Left lobe of liver (tissue), 2 donors: ENCODE measurements at regions not wholly inside any gene's neighbourhood (a gene's known extent, or its start where the extent isn't known, plus 50 kb on each side); places are given as distances from the start of the nearest gene placed in this dataset.

ENCODE experiments used
- ATAC-seq: fragments of 200-7000 bp; cut with Tn5 transposase; one replicate; pipeline ENCODE4 v1.9.1; 2020; ENCODE audit warnings: mild to moderate bottlenecking, moderate library complexity
- DNase-seq: peaks from one replicate; pipeline ENCODE4 v3.0.0-alpha.2; 2020; ENCODE audit warnings: low spot score
- donor health status: DM: no; HTN: no; CAD: no; lungs with moderate emphysema.
- donor health status: DM: no; HTN: yes; CAD: no.

- ATAC-seq = no peak
- DNase-seq = no peak
Observed at GRCh38 chr16:64425381-64425780, 696.5 kb downstream of the CDH11 start.

- no peak for ATAC-seq
- no peak for DNase-seq
Observed at GRCh38 chr16:64422259-64422658, 699.6 kb downstream of the CDH11 start.

GRCh38 chr16:64421515-64421914 lies 700.3 kb downstream of the CDH11 start:
- ATAC-seq (no peak), DNase-seq (no peak)

DNA sequence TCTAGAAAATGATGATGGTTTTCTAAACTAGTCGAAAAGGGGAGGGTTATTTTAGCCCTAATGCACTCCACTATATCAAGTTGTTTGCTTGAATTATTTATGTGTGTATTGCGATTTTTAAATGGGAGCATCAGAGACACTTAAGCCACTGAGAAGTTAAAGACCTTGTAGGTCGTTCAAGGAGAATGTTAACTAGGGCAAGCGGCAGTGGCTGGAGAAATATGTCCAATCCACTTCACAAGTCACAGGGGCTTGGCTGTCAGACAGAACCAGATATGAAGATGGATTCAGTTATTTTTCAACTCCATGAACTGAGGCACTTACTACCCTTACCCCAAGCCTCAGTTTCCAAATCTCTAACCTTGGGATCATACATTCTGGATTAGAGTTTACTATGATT lies 702.0 kb downstream of the CDH11 start:
- ATAC-seq (no peak), DNase-seq (no peak)

DNA sequence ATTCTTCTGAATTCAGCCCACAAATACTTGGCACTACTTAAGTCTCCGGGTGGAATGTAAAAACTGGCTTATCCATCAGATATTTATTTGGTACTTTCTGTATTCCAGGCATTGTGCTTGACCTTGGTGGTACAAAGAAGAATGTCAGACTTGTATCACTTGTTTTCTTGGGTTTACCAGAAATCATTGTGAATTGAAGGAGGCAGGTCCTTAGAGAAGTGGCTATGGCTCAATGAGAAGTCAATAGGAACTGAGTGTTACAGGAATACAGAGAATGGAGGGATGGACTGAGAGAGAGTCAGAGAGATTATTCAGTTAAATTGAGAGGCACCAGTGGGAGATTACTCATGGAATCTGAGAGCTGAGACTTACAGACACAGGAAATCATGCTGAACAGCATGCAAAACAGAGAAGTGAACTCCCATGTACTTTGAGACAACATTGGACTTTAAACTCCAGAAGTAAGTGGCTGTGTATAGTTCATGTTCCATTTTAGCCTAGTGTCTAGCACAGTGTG lies 704.1 kb downstream of the CDH11 start:
- DNase-seq = no peak
- no peak for ATAC-seq

DNA sequence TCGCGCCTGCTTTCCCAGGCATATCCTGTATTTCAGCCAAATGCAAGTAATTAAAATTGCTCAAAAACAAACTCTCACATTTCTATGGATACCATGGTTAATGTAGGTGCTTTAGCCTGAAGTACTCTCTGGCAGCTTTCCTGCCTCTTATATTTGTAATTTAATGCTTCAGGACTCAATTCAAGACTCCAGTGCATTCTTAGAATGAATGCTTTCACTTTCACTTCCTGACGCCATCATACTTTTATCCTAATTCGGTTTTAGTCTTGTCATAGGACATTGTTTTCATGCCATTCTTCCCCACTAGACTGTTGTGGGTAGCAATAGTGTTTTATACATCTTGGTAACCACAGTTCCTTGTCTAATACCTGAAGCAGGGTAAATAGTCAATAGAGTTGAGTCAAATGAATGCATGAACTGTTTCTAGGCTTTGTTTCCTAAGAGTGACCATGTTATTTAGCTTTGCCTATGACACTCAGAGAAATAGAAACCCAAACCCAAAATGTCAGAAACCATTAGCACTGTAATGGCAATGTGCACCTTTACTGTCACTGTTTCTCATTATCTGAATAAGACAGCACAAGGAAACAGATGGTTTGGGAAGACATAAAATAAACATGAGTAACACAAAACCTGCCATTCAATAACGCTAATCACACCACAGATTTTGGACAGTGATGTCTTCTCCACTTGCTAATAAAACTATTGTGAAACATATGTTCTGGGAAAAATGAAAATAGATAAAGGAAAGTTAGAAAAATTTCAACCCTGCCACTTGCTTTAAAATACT lies 705.5 kb downstream of the CDH11 start:
- ATAC-seq = peak; percentile 47
- no peak for DNase-seq

DNA sequence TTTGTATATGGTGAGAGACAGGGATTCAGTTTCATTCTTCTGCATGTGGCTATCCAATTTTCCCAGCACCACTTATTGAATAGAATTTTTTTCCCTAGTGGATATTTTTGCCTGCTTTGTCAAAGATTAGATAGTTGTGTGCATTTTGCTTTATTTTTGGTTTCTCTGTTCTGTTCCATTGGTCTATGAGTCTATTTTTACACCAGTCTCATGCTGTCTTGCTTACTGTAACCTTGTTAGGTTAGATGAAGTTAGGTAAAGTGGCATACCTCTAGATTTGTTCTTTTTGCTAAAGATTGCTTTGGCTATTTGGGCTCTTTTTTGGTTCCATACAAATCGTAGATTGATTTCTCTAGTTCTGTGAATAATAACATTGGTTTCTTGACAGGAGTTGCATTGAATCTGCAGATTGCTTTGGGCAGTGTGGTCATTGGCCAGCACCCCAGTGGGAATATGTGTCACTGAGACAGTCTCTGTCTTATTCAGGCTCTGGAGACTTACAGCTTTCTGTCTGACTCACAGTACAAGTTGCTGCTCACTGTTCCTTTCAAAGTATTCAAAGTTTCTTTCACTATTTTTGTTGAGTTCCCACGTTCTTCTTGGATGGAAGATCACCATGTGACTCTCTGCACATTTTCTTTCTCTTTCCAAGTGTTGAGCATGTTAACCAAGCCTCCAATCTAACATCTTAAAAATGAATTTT lies 709.1 kb downstream of the CDH11 start:
- ATAC-seq (no peak), DNase-seq (no peak)

DNA sequence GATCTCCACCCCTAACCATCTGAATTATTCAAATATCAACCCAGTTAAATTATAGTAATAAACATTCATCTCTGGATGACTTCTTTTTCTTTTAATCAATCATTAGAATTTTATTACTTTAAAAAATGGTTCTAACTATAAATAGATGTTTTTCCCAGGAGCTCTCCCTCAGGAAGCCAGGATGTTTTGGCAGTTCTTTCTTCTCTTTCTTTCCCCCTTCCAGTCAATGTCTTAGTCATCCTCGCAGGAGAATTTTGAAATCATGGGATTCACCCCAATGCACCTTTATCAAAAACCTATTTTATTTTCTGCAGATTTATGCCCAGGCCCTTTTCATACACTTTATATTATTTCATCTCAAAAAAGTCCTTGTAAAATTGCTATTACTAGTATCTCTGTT lies 711.6 kb downstream of the CDH11 start:
- DNase-seq = no peak
- ATAC-seq = no peak

DNA sequence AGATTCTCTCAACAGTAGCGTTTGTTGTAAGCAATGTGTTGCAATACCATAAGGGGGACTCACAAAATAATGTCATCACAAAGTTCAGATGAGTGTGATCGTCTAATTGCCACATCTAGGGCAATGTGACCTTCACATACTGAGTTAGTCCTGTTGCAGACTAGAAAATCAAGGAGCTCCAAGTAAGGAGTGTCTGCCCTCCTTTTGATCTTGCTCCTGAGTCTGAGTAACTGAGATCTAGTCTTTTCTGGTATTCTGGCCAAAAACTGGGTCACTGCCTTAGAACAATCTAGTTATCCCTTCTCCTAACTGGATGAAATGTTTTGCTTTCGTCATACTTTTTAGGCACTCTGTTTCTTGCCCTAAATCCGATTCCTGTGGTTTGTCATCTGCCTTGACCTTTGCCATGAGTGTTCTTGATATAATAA lies 712.1 kb downstream of the CDH11 start:
- ATAC-seq (no peak), DNase-seq (no peak)

DNA sequence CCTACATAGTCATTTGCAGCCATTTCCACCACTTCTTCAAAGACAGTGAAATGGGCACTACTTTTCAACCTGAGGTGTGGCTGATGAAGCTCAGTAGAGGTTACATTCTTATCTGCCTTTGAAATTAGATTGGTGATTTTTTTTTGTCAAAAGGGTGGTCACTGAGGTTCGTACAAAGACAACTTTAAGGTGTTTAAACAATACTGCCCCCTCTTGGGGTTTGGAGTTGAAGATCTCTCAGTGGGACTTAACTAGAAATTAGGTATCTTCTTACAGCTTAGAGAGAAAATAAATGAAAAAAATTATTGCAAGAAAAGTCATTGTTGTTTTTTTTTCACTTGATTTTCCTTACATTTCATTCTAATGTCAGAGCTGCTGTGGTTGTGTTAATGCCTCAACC lies 713.2 kb downstream of the CDH11 start:
- no peak for DNase-seq
- no peak for ATAC-seq

GRCh38 chr16:64406770-64407181 lies 715.1 kb downstream of the CDH11 start:
- ATAC-seq = no peak
- no peak for DNase-seq

GRCh38 chr16:64403352-64403751 lies 718.5 kb downstream of the CDH11 start:
- DNase-seq = no peak
- ATAC-seq = no peak

GRCh38 chr16:64398793-64399192 lies 723.1 kb downstream of the CDH11 start:
- no peak for DNase-seq
- ATAC-seq = no peak

DNA sequence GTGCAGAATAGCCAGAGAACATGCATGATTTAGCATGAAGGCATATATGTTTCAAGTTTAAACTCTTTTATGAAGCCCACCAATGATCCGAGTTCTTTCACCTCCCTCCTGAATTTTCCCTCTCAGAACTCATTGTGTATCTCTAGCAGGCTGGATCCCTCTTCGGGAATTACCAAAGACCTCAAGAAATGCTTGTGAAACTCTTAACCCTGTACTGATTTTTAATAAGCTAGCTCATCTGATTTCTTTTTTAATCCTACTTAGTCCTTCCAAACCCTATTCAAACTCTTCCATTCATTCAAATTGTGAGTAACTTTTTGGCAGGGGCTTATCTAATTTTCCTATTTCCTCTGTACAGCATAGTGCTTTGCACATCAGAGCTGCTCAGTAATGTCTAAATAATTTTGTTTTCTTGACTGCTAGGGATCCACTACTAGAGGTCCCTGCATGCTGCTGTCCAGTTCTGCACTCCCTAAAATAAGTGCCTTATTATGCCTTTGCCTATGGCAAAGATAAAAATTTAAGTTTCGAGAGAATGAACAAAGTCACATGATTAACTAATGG lies 723.8 kb downstream of the CDH11 start:
- ATAC-seq (no peak), DNase-seq (no peak)

DNA sequence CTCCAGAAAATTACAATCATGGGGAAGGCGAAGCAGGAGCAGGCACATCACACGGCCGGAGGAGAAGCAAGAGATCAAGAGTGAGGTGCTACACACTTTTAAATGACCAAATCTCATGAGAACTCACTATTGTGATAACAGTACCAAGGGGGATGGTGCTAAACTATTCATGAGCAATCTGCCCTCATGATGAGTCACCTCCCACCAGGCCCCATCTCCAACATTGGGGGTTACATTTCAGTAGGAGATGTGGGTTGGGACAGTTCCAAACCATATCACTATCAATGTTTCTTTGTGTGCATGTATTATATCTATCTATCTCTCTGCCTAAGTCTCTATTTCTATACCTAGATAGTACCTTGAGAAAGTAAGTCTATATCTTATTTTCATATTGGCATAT lies 724.8 kb downstream of the CDH11 start:
- ATAC-seq = no peak
- DNase-seq = no peak

GRCh38 chr16:64394061-64394460 lies 727.8 kb downstream of the CDH11 start:
- ATAC-seq = no peak
- no peak for DNase-seq

DNA sequence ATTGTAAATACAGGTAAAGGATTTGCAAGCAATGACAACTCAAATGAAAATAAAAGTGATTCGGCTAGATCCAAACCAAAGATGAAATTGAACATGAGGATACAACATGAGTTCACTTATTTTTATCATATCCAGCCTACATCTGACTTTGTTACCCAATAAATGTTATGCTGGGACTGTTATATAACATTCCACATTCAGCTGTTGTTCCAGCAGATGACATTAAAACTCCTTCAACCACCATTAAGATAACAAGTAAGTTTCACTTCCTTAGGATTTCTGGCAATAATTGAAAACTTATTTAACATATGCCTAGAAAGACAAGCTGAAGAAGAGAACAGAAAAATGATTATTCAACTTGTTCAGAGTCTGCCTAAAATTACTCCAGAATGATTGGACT lies 729.4 kb downstream of the CDH11 start:
- DNase-seq (no peak), ATAC-seq (no peak)

GRCh38 chr16:64391063-64391600 lies 730.7 kb downstream of the CDH11 start:
- ATAC-seq = no peak
- DNase-seq = no peak

GRCh38 chr16:64390102-64390501 lies 731.8 kb downstream of the CDH11 start:
- ATAC-seq (no peak), DNase-seq (no peak)

DNA sequence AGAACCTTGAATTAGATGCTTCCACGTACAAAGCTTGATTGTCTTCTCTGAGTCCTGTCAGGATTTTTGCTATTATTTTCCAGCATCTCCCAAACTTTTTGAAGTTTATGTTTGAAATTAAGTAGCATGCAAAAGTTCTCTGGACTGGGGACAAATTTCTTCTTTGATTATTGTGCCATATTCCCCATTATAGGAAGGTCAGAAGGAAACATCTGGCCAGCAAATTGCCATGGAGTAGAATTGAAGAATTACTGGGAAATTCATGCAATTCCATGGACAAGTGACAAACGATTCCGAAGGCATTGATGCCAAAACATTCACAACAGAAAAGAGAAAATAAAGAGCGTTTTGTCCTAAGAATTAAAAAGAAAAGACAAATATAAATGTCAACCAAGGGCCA lies 737.2 kb downstream of the CDH11 start:
- ATAC-seq (no peak), DNase-seq (no peak)

GRCh38 chr16:64381979-64382378 lies 739.9 kb downstream of the CDH11 start:
- ATAC-seq = no peak
- DNase-seq = no peak

DNA sequence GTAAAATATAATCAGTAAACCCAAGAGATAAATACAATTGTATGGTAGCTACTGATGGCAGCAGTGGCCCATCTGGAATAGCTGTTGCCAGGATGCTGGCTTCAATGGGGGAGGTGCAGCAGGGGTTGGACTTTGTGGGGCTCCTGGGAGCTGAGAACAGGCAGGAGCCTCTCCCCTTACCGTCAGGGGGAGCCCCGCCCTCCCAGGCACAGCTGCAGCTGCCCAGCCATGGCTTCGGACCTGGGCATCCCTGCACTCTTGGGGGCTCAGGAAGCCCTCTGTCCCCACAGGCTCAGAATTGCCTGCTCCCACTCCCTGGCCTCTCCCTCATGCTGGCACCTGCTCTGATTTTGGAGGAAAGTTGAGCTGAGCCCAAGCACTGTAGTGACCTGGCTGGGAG lies 741.1 kb downstream of the CDH11 start:
- DNase-seq (no peak), ATAC-seq (no peak)
